IPS DF 6.9 (cell line): ENCODE measurements at regions not wholly inside any gene's neighbourhood (a gene's known extent, or its start where the extent isn't known, plus 50 kb on each side); places are given as distances from the start of the nearest gene placed in this dataset.
"Not testable (repeated sequence)": the region's sequence is repeated elsewhere in the genome, so short reads cannot be mapped to it uniquely, and the experiment has no call there.

Experiments used
- DNase-seq: peaks from one replicate; pipeline ENCODE4 v3.0.0-alpha.2; 2013; ENCODE audit warnings: low read depth, low spot score
- H3K27ac ChIP-seq: one replicate; pipeline ENCODE4 v1.5.1; 2013; ENCODE audit warnings: low read length, control low read depth
- H3K27me3 ChIP-seq: 2 replicates; pipeline ENCODE4 v1.6.1; 2013; ENCODE audit warnings: mild to moderate bottlenecking, low read length; ENCODE audit not compliant: control insufficient read depth, insufficient read depth
- H3K36me3 ChIP-seq: 2 replicates; pipeline ENCODE4 v1.6.1; 2013; ENCODE audit warnings: low read length; ENCODE audit not compliant: control insufficient read depth, insufficient read depth
- H3K4me1 ChIP-seq: 2 replicates; pipeline ENCODE4 v1.6.1; 2013; ENCODE audit warnings: low read length; ENCODE audit not compliant: control insufficient read depth, insufficient read depth
- H3K4me3 ChIP-seq: 2 replicates; pipeline ENCODE4 v1.5.1; 2013; ENCODE audit warnings: mild to moderate bottlenecking, low read length
- H3K9me3 ChIP-seq: 2 replicates; pipeline ENCODE4 v1.6.1; 2013; ENCODE audit warnings: low read length, inconsistent platforms; ENCODE audit not compliant: control insufficient read depth, insufficient read depth
- WGBS: extraction: QIAGEN DNeasy Blood & Tissue Kit; methylation state at CpG from one replicate; pipeline ENCODE4 v1.1.7; 2013; ENCODE audit warnings: mixed read lengths, missing lambda C conversion rate; ENCODE audit not compliant: insufficient read length, insufficient coverage; 5-methylcytosine and 5-hydroxymethylcytosine counted together

- WGBS, result 100% methylated on average over 1 of the region's 7 CpGs
- no peak overlapping the region for H3K27ac ChIP-seq
Measured at GRCh38 chr5:85646036-85646435, 971.7 kb upstream of the COX7C start.

GRCh38 chr5:85646641-85647040 is 971.1 kb upstream of the COX7C start:
- H3K27me3 ChIP-seq, result no peaks in the 10 kb centered on the region
- WGBS, result no CpG with 5 or more reads among the region's 2 CpGs

More at GRCh38 chr5:85646036-85646435, 971.7 kb upstream of the COX7C start:
- Histone ChIP-seq H3K27me3 (no peaks in the 10 kb centered on the region), H3K4me3 (no peak overlapping the region), H3K9me3 (no peaks in the 10 kb centered on the region), H3K36me3 (no peaks in the 10 kb centered on the region), H3K4me1 (no peaks in the 10 kb centered on the region; the same call in 1 of the 2 replicates)
- no peak for DNase-seq

GRCh38 chr5:85647349-85648127 is 970.2 kb upstream of the COX7C start:
- H3K4me1 ChIP-seq, result no peaks in the 10 kb centered on the region; the same call in 1 of the 2 replicates
- no peak for DNase-seq
- no peaks in the 10 kb centered on the region for H3K9me3 ChIP-seq
- no peaks in the 10 kb centered on the region for H3K27me3 ChIP-seq
- H3K36me3 ChIP-seq, result no peaks in the 10 kb centered on the region
- H3K4me3 ChIP-seq, result no peak overlapping the region
- no peak overlapping the region for H3K27ac ChIP-seq
- no CpG with 5 or more reads among the region's 25 CpGs for WGBS

More at GRCh38 chr5:85646641-85647040, 971.1 kb upstream of the COX7C start:
- no peak overlapping the region for H3K27ac ChIP-seq
- no peaks in the 10 kb centered on the region for H3K9me3 ChIP-seq
- no peak for DNase-seq
- H3K4me3 ChIP-seq, result no peak overlapping the region
- H3K4me1 ChIP-seq, result no peaks in the 10 kb centered on the region; the same call in 1 of the 2 replicates
- no peaks in the 10 kb centered on the region for H3K36me3 ChIP-seq

GRCh38 chr5:85648495-85648894 is 969.2 kb upstream of the COX7C start:
- Histone ChIP-seq H3K27ac (no peak overlapping the region), H3K4me3 (no peak overlapping the region), H3K36me3 (no peaks in the 10 kb centered on the region), H3K27me3 (no peaks in the 10 kb centered on the region), H3K9me3 (no peaks in the 10 kb centered on the region), H3K4me1 (no peaks in the 10 kb centered on the region; the same call in 1 of the 2 replicates)
- whole genome bisulfite sequencing, result no CpG with 5 or more reads among the region's 4 CpGs
- no peak for DNase-seq

GRCh38 chr5:85651731-85652130 is 966.0 kb upstream of the COX7C start:
- H3K27ac ChIP-seq, result no peak overlapping the region
- WGBS, result no CpG with 5 or more reads among the region's 1 CpG
- no peak for DNase-seq
- no peaks in the 10 kb centered on the region for H3K4me1 ChIP-seq
- no peaks in the 10 kb centered on the region for H3K9me3 ChIP-seq
- H3K4me3 ChIP-seq, result no peak overlapping the region
- H3K36me3 ChIP-seq, result no peaks in the 10 kb centered on the region
- no peaks in the 10 kb centered on the region for H3K27me3 ChIP-seq

GRCh38 chr5:85654144-85654543 is 963.6 kb upstream of the COX7C start:
- H3K4me3 ChIP-seq, H3K9me3 ChIP-seq, H3K4me1 ChIP-seq, H3K27ac ChIP-seq, DNase-seq, H3K36me3 ChIP-seq, H3K27me3 ChIP-seq: not testable (repeated sequence)
- WGBS, result no CpG with 5 or more reads among the region's 3 CpGs

GRCh38 chr5:85656050-85656449 is 961.7 kb upstream of the COX7C start:
- WGBS, result no CpG with 5 or more reads among the region's 3 CpGs
- H3K36me3 ChIP-seq, result no peaks in the 10 kb centered on the region

GRCh38 chr5:85657328-85657727 is 960.4 kb upstream of the COX7C start:
- H3K4me1 ChIP-seq, H3K27ac ChIP-seq: not testable (repeated sequence)
- WGBS, result no CpG with 5 or more reads among the region's 1 CpG

More at GRCh38 chr5:85656050-85656449, 961.7 kb upstream of the COX7C start:
- no peak for DNase-seq
- no peaks in the 10 kb centered on the region for H3K27me3 ChIP-seq
- no peak overlapping the region for H3K4me3 ChIP-seq
- H3K9me3 ChIP-seq, result no peaks in the 10 kb centered on the region
- no peak overlapping the region for H3K27ac ChIP-seq
- H3K4me1 ChIP-seq, result no peaks in the 10 kb centered on the region

GRCh38 chr5:85662969-85663707 is 954.6 kb upstream of the COX7C start:
- not testable (repeated sequence) for H3K4me1 ChIP-seq, H3K36me3 ChIP-seq, H3K27ac ChIP-seq, H3K27me3 ChIP-seq, H3K4me3 ChIP-seq, DNase-seq, H3K9me3 ChIP-seq
- WGBS, result no CpG with 5 or more reads among the region's 29 CpGs

More at GRCh38 chr5:85657328-85657727, 960.4 kb upstream of the COX7C start:
- not testable (repeated sequence) for H3K9me3 ChIP-seq, H3K27me3 ChIP-seq, H3K4me3 ChIP-seq, DNase-seq, H3K36me3 ChIP-seq

- DNase-seq, result no peak
- Histone ChIP-seq H3K9me3 (no peaks in the 10 kb centered on the region), H3K4me1 (no peaks in the 10 kb centered on the region), H3K27ac (no peak overlapping the region), H3K27me3 (no peaks in the 10 kb centered on the region), H3K36me3 (no peaks in the 10 kb centered on the region), H3K4me3 (no peak overlapping the region)
- no CpG with 5 or more reads among the region's 2 CpGs for WGBS
Measured at GRCh38 chr5:85663708-85664031, 954.1 kb upstream of the COX7C start.
